ENCODE measurements at regions not wholly inside any gene's neighbourhood (a gene's known extent, or its start where the extent isn't known, plus 50 kb on each side); places are given as distances from the start of the nearest gene placed in this dataset.

DNA sequence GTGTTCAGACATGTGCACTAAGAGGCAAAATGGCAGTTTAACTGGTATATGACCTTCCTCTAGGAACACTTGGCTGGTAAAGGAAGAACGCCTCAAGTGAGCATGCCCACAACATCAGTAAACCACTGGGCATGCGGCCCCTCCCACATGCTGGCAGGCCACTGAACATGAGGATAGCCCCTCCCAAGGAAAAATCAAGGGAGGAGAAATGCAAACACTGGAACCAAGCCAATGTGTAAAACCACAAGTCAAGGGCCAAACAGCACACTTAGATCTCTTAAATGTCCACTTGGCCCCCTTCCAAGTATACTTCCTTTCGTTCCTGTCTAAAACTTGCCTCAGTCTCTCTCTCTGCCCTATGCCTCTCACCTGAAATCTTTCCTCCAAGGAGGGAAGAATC lies 980.8 kb downstream of the TSN start:
- DNase-seq (ENCODE audit: low read depth, low spot score) = peak; percentile 32
- TF ChIP-seq, protein P1, sequence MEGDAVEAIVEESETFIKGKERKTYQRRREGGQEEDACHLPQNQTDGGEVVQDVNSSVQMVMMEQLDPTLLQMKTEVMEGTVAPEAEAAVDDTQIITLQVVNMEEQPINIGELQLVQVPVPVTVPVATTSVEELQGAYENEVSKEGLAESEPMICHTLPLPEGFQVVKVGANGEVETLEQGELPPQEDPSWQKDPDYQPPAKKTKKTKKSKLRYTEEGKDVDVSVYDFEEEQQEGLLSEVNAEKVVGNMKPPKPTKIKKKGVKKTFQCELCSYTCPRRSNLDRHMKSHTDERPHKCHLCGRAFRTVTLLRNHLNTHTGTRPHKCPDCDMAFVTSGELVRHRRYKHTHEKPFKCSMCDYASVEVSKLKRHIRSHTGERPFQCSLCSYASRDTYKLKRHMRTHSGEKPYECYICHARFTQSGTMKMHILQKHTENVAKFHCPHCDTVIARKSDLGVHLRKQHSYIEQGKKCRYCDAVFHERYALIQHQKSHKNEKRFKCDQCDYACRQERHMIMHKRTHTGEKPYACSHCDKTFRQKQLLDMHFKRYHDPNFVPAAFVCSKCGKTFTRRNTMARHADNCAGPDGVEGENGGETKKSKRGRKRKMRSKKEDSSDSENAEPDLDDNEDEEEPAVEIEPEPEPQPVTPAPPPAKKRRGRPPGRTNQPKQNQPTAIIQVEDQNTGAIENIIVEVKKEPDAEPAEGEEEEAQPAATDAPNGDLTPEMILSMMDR (IDR thresholded peaks at IDR 0.05; ENCODE audit: low read depth, low read length) = no peak
- in situ Hi-C loops (cut with HindIII; ENCODE audit: low sequenced_read_pairs) = no loop called here
- no peak overlapping the region for H3K4me3 ChIP-seq (ENCODE audit: low read depth, low read length)

DNA sequence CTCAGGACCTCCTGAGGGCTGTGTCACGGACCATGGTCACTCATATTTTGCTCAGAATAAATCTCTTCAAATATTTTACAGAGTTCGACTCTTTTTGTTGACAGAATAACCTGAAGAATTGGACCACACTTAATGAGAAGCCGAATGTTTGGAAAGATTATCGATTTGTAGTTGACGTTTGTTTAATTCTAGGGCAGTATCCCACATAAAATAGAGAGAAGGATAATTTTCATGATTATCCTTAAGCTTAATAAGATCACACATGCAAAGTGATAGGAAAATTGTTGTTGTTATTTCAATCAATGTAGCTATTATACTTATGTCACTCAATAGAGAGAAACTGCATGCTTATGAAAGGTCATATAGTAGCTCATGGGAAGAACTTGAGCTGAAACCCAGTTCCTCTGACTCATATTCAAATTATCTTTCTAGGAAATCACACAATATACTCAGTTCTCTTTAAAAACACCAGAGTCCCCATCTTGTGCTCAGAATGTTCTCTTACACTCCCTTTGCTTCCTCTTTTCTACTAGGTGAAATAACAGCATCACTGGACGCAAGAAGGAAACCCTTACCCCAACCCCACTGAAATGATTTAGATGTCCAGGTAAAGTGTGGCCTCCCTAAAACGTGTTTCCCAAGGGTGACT lies 982.1 kb downstream of the TSN start:
- no peak overlapping the region for H3K4me3 ChIP-seq (ENCODE audit: low read depth, low read length)
- TF ChIP-seq, protein P1 (IDR thresholded peaks at IDR 0.05; ENCODE audit: low read depth, low read length) = no peak
- peak; percentile 22 for DNase-seq (ENCODE audit: low read depth, low spot score)
- in situ Hi-C loops (cut with HindIII; ENCODE audit: low sequenced_read_pairs) = no loop called here

DNA sequence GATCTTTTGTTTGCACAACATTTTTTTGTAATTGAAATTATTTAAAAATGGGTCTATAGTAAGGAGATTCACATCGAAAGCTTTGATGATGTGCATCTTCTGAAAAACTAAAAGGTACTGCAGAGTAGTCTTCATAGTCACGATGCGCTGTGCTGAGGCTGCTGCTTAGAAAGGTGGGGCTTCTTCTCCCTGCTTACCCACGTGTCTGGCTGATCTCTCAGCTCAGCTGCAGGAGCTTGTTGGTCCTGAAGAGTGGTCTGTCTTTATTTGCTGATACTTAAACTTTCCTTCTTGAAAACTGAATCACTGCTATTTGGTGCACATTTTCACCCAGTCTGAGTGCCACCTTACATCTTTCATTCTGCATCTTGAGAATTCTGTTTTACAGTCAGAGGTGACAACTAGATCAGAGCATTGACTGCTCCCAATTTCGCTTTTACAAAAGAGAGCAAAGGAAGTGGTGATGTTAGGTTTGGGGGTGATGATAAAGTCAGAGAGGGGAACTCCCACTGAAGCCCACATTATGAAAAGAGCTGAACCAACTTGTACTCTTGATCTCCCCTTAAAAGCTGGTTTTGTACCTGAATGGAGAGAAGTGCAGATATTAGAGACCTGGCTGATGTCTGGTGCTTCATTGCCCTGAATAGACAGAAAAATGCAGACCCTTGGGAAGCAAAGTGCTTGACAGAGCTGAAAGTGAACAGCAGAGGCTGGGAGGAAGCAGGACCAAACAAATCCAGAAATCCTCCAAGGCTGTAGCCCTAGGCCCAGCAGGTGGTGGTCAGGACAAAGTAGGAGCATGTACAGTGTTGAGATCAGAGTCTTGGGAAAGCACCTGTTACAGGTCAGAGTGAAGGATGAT lies 984.5 kb downstream of the TSN start:
- DNase-seq (ENCODE audit: low read depth, low spot score) = no peak
- H3K4me3 ChIP-seq (ENCODE audit: low read depth, low read length) = no peak overlapping the region
- TF ChIP-seq, protein P1 (IDR thresholded peaks at IDR 0.05; ENCODE audit: low read depth, low read length) = no peak
- in situ Hi-C loops (cut with HindIII; ENCODE audit: low sequenced_read_pairs) = no loop called here

DNA sequence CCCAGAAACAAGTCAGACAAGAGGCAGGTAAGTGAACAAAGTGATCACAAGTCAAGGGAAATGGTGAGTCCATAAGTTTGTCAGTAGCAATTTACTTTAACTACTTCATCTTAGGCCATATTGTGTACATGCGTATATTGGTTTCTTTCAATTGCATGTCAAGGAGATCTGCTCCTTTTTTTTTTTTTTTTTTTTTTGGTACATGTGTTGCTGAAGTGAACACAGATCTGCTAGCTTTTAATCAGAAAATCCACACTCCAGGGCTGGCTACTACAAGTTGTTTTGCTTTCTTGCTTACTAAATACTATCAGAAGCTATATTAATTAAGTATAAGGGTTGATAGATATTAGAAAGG lies 985.1 kb downstream of the TSN start:
- TF ChIP-seq, protein P1 (IDR thresholded peaks at IDR 0.05; ENCODE audit: low read depth, low read length) = no peak
- DNase-seq (ENCODE audit: low read depth, low spot score) = no peak
- no peak overlapping the region for H3K4me3 ChIP-seq (ENCODE audit: low read depth, low read length)
- in situ Hi-C loops (cut with HindIII; ENCODE audit: low sequenced_read_pairs) = no loop called here

DNA sequence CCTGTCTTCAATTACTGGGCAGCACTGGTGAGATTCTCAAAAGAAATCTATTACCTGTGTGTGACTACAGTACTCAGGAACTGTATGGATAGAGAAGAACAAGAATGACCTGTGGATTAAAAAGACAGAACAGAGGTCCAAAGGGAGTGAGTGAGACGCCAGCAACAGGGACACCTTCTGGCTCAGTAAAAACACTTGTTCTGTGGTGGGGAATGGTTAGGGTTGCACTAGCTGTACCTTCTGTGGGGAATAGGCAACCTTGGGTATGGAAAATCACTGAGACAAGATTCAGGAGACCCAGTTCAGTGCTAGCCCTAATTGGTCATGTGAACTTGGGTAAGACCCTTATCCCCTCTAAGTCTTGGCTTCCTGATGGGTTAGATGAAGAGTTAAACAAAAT lies 986.0 kb downstream of the TSN start:
- in situ Hi-C loops (cut with HindIII; ENCODE audit: low sequenced_read_pairs) = no loop called here
- no peak for DNase-seq (ENCODE audit: low read depth, low spot score)
- TF ChIP-seq, protein P1 (IDR thresholded peaks at IDR 0.05; ENCODE audit: low read depth, low read length) = no peak
- no peak overlapping the region for H3K4me3 ChIP-seq (ENCODE audit: low read depth, low read length)

DNA sequence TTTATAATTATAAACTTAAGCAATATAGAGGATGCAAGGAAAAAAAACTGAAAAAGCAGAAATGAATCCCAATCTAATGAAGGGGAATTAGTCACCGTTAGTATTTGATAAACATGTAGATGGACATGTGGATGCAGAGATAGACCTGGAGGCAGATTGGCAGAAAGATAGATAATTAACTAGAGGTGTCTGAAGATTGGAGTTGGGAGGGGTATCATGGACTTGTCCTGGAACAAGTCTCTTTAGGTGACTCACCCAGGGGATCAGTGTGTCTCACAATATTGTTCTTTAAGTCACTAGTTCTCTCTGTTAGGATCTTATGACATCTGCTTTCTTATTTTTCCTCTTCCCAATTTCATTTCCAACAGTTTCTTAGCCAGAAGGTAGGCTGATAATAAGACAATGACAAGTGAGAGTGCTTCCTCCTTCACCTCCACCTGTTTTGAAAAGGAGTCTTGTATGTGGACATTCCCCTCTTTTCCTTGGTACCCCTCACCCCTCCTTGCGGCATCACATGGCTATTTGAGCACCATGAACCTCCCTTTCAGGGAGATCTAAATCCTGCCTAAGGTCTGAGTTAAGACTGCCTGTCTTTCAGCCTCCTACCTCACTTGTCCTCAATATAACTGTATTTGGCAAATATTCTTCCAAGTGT lies 987.7 kb downstream of the TSN start:
- TF ChIP-seq, protein P1 (IDR thresholded peaks at IDR 0.05; ENCODE audit: low read depth, low read length) = no peak
- H3K4me3 ChIP-seq (ENCODE audit: low read depth, low read length) = no peak overlapping the region
- DNase-seq (ENCODE audit: low read depth, low spot score) = no peak
- in situ Hi-C loops (cut with HindIII; ENCODE audit: low sequenced_read_pairs) = no loop called here

Data from astrocyte of the spinal cord (primary cell).